ENCODE measurements at regions not wholly inside any gene's neighbourhood (a gene's known extent, or its start where the extent isn't known, plus 50 kb on each side); places are given as distances from the start of the nearest gene placed in this dataset.

DNA sequence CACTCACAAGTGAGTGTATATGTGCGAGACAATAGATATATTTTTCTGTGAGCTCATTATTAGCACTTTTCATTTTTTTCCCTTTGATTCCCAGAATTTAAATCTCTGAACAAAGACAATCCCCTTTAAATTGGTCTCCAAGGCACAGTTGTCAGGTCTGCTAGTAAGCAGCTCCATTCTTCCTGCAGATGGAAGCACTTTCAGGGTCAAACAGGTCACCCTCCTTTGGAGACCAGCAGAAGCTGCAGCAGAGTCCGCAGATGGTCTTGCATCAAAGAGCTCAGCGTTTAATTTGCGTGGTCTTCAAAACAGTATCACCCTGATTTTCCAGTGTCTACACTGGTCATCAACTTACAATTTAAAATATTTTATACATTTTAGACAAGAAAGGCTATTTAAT is 543.8 kb downstream of the ARL4A start:
- H3K79me2 ChIP-seq (ENCODE audit: control insufficient read depth, insufficient read depth, low read length), result no peaks in the 10 kb centered on the region
- H3K4me2 ChIP-seq (replicated peaks; ENCODE audit: low read depth, low read length, poor library complexity, severe bottlenecking), result no peak overlapping the region
- H3K27me3 Mint-ChIP-seq, result no peaks in the 10 kb centered on the region
- no peak overlapping the region for H3K27ac ChIP-seq (ENCODE audit: low read length in 2 of 2)
- DNase-seq (no peak), ATAC-seq (ENCODE audit: low read depth) (no peak)
- no peaks in the 10 kb centered on the region for H3K4me1 Mint-ChIP-seq
- H3K4me1 ChIP-seq (ENCODE audit: control insufficient read depth in 2 of 2, insufficient read depth in 2 of 2, low read length in 2 of 2), result no peaks in the 10 kb centered on the region
- H3K9me3 ChIP-seq (ENCODE audit: control extremely low read depth in 1 of 3, control insufficient read depth in 2 of 3, insufficient read depth in 1 of 3, low read length in 2 of 3), result no peaks in the 10 kb centered on the region
- H3K27ac Mint-ChIP-seq, result no peak overlapping the region
- H3K4me3 ChIP-seq (ENCODE audit: control extremely low read depth in 1 of 5, extremely low read depth in 1 of 5, insufficient read depth in 1 of 5, low read depth in 2 of 5, low read length in 4 of 5), result no peak overlapping the region
- H3K27me3 ChIP-seq (replicated peaks in 1 of 4; ENCODE audit: control extremely low read depth in 1 of 4, control insufficient read depth in 3 of 4, insufficient read depth in 4 of 4, low read length in 3 of 4), result no peaks in the 10 kb centered on the region
- ChIA-PET CTCF (no interaction called here), POLR2A (no interaction called here)
- H3K9me3 Mint-ChIP-seq (ENCODE audit: insufficient read depth), result no peaks in the 10 kb centered on the region
- 88% methylated on average over 2 of the region's 4 CpGs for WGBS (ENCODE audit: insufficient coverage)
- H4K20me1 ChIP-seq (ENCODE audit: control insufficient read depth, insufficient read depth, low read length, poor library complexity, severe bottlenecking), result no peaks in the 10 kb centered on the region
- no peak overlapping the region for H3K4me3 Mint-ChIP-seq
- intact Hi-C loops (cut with micrococcal nuclease), result no loop called here
- no peak for TF ChIP-seq EZH2 (IDR thresholded peaks at IDR 0.05; ENCODE audit: borderline replicate concordance, insufficient read depth, low read depth, low read length, poor library complexity, severe bottlenecking)
- TF ChIP-seq, protein P1, sequence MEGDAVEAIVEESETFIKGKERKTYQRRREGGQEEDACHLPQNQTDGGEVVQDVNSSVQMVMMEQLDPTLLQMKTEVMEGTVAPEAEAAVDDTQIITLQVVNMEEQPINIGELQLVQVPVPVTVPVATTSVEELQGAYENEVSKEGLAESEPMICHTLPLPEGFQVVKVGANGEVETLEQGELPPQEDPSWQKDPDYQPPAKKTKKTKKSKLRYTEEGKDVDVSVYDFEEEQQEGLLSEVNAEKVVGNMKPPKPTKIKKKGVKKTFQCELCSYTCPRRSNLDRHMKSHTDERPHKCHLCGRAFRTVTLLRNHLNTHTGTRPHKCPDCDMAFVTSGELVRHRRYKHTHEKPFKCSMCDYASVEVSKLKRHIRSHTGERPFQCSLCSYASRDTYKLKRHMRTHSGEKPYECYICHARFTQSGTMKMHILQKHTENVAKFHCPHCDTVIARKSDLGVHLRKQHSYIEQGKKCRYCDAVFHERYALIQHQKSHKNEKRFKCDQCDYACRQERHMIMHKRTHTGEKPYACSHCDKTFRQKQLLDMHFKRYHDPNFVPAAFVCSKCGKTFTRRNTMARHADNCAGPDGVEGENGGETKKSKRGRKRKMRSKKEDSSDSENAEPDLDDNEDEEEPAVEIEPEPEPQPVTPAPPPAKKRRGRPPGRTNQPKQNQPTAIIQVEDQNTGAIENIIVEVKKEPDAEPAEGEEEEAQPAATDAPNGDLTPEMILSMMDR (IDR thresholded peaks at IDR 0.05), result no peak
- H3K9ac ChIP-seq (ENCODE audit: low read length), result no peak overlapping the region
- H3K36me3 ChIP-seq (replicated peaks in 1 of 2; ENCODE audit: control extremely low read depth in 1 of 2, control insufficient read depth in 1 of 2, extremely low read depth in 1 of 2, insufficient read depth in 2 of 2, low read length in 1 of 2), result no peaks in the 10 kb centered on the region
- H2AFZ ChIP-seq (ENCODE audit: insufficient read depth, low read depth, low read length, poor library complexity, severe bottlenecking), result no peak overlapping the region

DNA sequence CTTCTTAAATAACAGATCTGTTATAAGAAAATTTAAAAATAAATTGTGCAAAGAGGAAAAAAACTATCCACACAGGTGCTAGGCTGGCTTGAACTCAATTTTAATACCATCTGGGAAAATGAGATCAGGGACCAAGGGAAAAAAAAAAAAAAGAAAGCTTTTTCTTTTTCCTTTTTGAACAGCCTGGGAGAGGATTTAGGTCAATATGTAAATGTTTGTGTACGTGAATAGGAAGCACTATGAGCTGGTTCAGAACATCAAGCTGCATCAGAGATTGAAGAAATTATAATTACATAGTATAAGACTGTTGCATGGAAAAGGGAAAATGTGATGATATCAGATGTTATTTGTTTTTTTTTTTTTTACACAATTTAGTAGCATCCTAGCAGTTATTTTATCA is 548.0 kb downstream of the ARL4A start:
- no CpG with 5 or more reads among the region's 1 CpG for WGBS (ENCODE audit: insufficient coverage)
- intact Hi-C loops (cut with micrococcal nuclease), result no loop called here
- Histone ChIP-seq H3K9ac (ENCODE audit: low read length) (no peak overlapping the region), H3K36me3 (replicated peaks in 1 of 2; ENCODE audit: control extremely low read depth in 1 of 2, control insufficient read depth in 1 of 2, extremely low read depth in 1 of 2, insufficient read depth in 2 of 2, low read length in 1 of 2) (no peaks in the 10 kb centered on the region), H3K4me2 (replicated peaks; ENCODE audit: low read depth, low read length, poor library complexity, severe bottlenecking) (no peak overlapping the region), H3K4me1 (ENCODE audit: control insufficient read depth in 2 of 2, insufficient read depth in 2 of 2, low read length in 2 of 2) (no peaks in the 10 kb centered on the region), H3K4me3 (ENCODE audit: control extremely low read depth in 1 of 5, extremely low read depth in 1 of 5, insufficient read depth in 1 of 5, low read depth in 2 of 5, low read length in 4 of 5) (no peak overlapping the region), H3K9me3 (ENCODE audit: control extremely low read depth in 1 of 3, control insufficient read depth in 2 of 3, insufficient read depth in 1 of 3, low read length in 2 of 3) (no peaks in the 10 kb centered on the region), H4K20me1 (ENCODE audit: control insufficient read depth, insufficient read depth, low read length, poor library complexity, severe bottlenecking) (no peaks in the 10 kb centered on the region), H3K27me3 (replicated peaks in 1 of 4; ENCODE audit: control extremely low read depth in 1 of 4, control insufficient read depth in 3 of 4, insufficient read depth in 4 of 4, low read length in 3 of 4) (no peaks in the 10 kb centered on the region), H3K27ac (ENCODE audit: low read length in 2 of 2) (no peak overlapping the region), H2AFZ (ENCODE audit: insufficient read depth, low read depth, low read length, poor library complexity, severe bottlenecking) (no peak overlapping the region), H3K79me2 (ENCODE audit: control insufficient read depth, insufficient read depth, low read length) (no peaks in the 10 kb centered on the region)
- Mint-ChIP-seq H3K4me3 (no peak overlapping the region), H3K4me1 (no peaks in the 10 kb centered on the region), H3K9me3 (ENCODE audit: insufficient read depth) (no peaks in the 10 kb centered on the region), H3K27me3 (no peaks in the 10 kb centered on the region), H3K27ac (no peak overlapping the region)
- CTCF ChIA-PET, result no interaction called here
- TF ChIP-seq, protein P1 (IDR thresholded peaks at IDR 0.05), result no peak
- no peak for TF ChIP-seq EZH2 (IDR thresholded peaks at IDR 0.05; ENCODE audit: borderline replicate concordance, insufficient read depth, low read depth, low read length, poor library complexity, severe bottlenecking)
- POLR2A ChIA-PET, result no interaction called here
- DNase-seq (no peak), ATAC-seq (ENCODE audit: low read depth) (no peak)
